Stomach (tissue), 8 donors: ENCODE measurements at regions not wholly inside any gene's neighbourhood (a gene's known extent, or its start where the extent isn't known, plus 50 kb on each side); places are given as distances from the start of the nearest gene placed in this dataset.

Experiments
- DNase-seq, 2 donors: peaks; one replicate each; pipeline versions ENCODE4 v3.0.0 to v3.0.0-alpha.2; 2013 to 2019
- H3K27ac ChIP-seq, 5 donors: fragments of 200-600 bp in 4 of 5; sonication (generic) in 4 of 5; one replicate each; pipeline ENCODE4 v1.5.1; 2013 to 2019; ENCODE audit warnings: mild to moderate bottlenecking in 1 of 5, moderate library complexity in 1 of 5
- H3K27me3 ChIP-seq, 3 donors: fragments of 200-600 bp; sonication (generic); one replicate each; pipeline ENCODE4 v1.5.1; 2017 to 2019; ENCODE audit warnings: mixed run types in 1 of 3
- H3K36me3 ChIP-seq, 4 donors: fragments of 200-600 bp; sonication (generic); 1 replicate in 3 of 4; 2 replicates in 1 of 4; pipeline ENCODE4 v1.5.1; 2016 to 2019
- H3K4me1 ChIP-seq, 4 donors: fragments of 200-600 bp; sonication (generic); one replicate each; pipeline ENCODE4 v1.5.1; 2016 to 2019
- H3K4me3 ChIP-seq, 4 donors: fragments of 200-600 bp; sonication (generic) in 3 of 4; one replicate each; pipeline ENCODE4 v1.5.1; 2016 to 2019; ENCODE audit warnings: mild to moderate bottlenecking in 1 of 4
- H3K9me3 ChIP-seq, 4 donors: fragments of 200-600 bp; sonication (generic); one replicate each; pipeline ENCODE4 v1.5.1; 2016 to 2019
- EP300 ChIP-seq: sonication (generic); formaldehyde crosslinking; IDR thresholded peaks from one replicate; pipeline ENCODE4 v1.6.1; 2017; ENCODE audit warnings: antibody characterized with exemption
- POLR2A ChIP-seq, 4 donors: fragments of 450-650 bp; IDR thresholded peaks; one replicate each; pipeline ENCODE4 v1.6.1; 2016; ENCODE audit warnings: antibody characterized with exemption in 4 of 4, control low read depth in 2 of 4, mild to moderate bottlenecking in 1 of 4, moderate library complexity in 1 of 4
- POLR2AphosphoS5 ChIP-seq, 3 donors: sonication (generic); formaldehyde crosslinking; IDR thresholded peaks; one replicate each; pipeline ENCODE4 v1.6.1; 2016; ENCODE audit warnings: antibody characterized with exemption in 3 of 3
- WGBS, 5 donors: extraction: QIAGEN DNeasy Blood & Tissue Kit in 3 of 5; methylation state at CpG; one replicate each; pipeline versions ENCODE4 v1.1.5 to v1.1.7; 2013 to 2018; 5-methylcytosine and 5-hydroxymethylcytosine counted together
- intact Hi-C: fragments of 100-400 bp; cut with DNase I; formaldehyde crosslinking; loops from one replicate; pipeline ENCODE4 v1.15.1; 2023; ENCODE audit warnings: low total_unique reads
- TF ChIP-seq, protein P1 (sequence below), 7 experiments: fragments of 450-650 bp in 4 of 7; fragments of 200-600 bp in 3 of 7; sonication (generic) in 3 of 7; IDR thresholded peaks; one replicate each; pipeline ENCODE4 v1.5.1; 2016 to 2019; ENCODE audit warnings: antibody characterized with exemption in 7 of 7, control low read depth in 2 of 7, mild to moderate bottlenecking in 1 of 7
- donor health status: healthy with polysubstance abuse.
- donor health status: Bipolar disorder and iron deficiency.
- donor health status: healthy.

DNA sequence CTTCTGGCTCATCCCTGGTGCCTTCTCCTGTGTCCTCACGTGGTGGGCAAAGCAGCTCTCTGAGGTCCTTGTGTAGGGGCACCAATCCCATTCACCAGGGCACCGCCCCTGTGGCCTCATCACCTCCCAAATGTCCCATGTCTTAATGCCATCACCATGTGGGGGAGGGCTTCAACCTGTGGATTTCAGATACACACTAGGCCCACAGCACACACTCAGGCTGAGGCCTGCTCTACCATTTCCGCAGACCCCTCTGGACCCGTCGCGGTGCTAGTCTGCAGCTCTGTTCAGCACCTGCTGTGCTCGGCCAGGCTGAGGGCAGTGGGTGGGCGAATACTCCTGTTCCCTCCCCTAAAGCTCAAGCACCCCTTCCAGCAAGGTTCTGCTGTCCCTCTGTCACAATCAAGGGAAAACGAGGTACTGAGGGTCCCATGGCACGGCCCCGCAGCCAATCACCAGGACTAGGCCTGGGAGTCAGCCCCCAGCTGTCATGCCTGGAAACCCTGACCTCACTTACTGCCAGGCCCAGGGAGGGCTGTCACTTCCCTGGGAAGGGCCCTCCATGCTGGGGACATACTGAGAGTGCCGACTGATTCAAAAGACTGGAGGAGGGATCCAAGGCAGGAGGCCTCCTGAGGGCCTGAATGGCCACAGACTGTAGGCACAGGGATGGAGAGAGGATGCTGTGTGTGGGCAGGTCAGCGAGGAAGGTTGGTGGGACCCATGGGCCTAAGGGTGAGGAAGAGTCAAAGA, 123.8 kb upstream of the RET start:
- TF ChIP-seq POLR2AphosphoS5 (IDR thresholded peaks at IDR 0.05) = no peak
- TF ChIP-seq, protein P1, sequence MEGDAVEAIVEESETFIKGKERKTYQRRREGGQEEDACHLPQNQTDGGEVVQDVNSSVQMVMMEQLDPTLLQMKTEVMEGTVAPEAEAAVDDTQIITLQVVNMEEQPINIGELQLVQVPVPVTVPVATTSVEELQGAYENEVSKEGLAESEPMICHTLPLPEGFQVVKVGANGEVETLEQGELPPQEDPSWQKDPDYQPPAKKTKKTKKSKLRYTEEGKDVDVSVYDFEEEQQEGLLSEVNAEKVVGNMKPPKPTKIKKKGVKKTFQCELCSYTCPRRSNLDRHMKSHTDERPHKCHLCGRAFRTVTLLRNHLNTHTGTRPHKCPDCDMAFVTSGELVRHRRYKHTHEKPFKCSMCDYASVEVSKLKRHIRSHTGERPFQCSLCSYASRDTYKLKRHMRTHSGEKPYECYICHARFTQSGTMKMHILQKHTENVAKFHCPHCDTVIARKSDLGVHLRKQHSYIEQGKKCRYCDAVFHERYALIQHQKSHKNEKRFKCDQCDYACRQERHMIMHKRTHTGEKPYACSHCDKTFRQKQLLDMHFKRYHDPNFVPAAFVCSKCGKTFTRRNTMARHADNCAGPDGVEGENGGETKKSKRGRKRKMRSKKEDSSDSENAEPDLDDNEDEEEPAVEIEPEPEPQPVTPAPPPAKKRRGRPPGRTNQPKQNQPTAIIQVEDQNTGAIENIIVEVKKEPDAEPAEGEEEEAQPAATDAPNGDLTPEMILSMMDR (IDR thresholded peaks at IDR 0.05) = no peak
- no peak for TF ChIP-seq POLR2A (IDR thresholded peaks at IDR 0.05)
- TF ChIP-seq EP300 = no peak
- H3K4me1 ChIP-seq = peaks cover 6 to 16% (median 16%) of the 10 kb centered on the region in 4 donors
- H3K27ac ChIP-seq = no peak overlapping the region
- no peaks in the 10 kb centered on the region for H3K9me3 ChIP-seq
- peaks cover 0 to 22% (median 7%) of the 10 kb centered on the region in 3 donors for H3K27me3 ChIP-seq
- DNase-seq = peak; percentile 0 to 17
- intact Hi-C loops = no loop called here
- WGBS, 5 donors = 88 to 94% (median 91%) methylated on average over 13 of the region's 13 CpGs
- no peak overlapping the region for H3K4me3 ChIP-seq
- no peaks in the 10 kb centered on the region for H3K36me3 ChIP-seq

DNA sequence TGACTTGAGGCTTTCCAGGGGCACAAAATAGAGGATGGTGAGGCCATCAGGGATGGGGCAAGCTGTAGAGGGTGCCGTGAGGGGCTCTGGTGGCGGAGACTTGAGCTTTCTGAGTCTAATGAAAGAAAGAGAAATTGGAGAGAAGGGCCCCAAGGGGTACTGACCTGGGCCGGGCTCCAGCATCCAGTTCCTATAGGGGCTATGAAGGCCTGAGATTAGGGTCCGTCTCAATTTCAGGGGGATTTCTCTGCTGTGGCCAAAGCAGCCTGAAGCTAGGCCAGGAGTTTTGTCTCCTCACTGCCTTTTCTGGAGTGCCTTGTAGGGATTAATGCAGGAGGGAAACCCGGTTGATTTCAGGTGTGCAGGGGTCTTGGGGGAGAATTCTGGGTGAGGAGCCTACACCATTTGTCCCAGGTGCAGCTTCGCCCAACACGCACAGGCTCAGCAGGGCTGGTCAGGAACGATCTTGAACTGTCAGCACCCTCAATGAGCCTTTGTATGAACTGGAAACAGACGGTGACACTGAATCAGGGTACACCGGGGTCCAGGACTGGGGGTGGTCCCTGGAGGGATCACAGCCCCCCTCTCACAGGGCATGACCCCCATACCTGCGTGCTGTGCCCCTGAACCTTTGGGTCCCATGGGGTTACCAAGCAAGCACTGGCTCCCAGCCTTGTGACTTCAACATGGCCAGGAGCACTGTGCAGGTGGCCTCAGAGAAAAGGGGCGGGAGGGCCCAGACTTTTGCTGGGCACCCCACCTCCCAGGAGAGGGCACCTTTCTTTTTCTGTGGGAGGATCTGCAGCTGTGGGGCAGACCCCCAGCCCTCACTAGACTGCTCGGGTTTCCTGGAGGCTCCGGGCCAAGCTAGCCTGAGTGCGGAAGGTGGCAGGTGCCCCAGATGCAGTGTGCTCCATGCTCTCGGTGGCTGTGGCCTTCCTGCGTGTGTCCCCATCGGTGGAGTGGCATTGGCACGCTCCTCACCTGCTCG, 122.9 kb upstream of the RET start:
- H3K36me3 ChIP-seq = no peaks in the 10 kb centered on the region
- H3K4me1 ChIP-seq = peaks cover 6 to 16% (median 16%) of the 10 kb centered on the region in 4 donors
- H3K4me3 ChIP-seq = no peak overlapping the region
- peak; percentile 1 to 10 for DNase-seq
- no peaks in the 10 kb centered on the region for H3K9me3 ChIP-seq
- TF ChIP-seq, protein P1 (IDR thresholded peaks at IDR 0.05) = no peak
- TF ChIP-seq POLR2A (IDR thresholded peaks at IDR 0.05) = no peak
- no peak for TF ChIP-seq POLR2AphosphoS5 (IDR thresholded peaks at IDR 0.05)
- no peak for TF ChIP-seq EP300
- peaks cover 0 to 22% (median 7%) of the 10 kb centered on the region in 3 donors for H3K27me3 ChIP-seq
- H3K27ac ChIP-seq = no peak overlapping the region
- WGBS, 5 donors = 86 to 94% (median 91%) methylated on average over 14 to 20 of the region's 20 CpGs
- intact Hi-C loops = no loop called here

DNA sequence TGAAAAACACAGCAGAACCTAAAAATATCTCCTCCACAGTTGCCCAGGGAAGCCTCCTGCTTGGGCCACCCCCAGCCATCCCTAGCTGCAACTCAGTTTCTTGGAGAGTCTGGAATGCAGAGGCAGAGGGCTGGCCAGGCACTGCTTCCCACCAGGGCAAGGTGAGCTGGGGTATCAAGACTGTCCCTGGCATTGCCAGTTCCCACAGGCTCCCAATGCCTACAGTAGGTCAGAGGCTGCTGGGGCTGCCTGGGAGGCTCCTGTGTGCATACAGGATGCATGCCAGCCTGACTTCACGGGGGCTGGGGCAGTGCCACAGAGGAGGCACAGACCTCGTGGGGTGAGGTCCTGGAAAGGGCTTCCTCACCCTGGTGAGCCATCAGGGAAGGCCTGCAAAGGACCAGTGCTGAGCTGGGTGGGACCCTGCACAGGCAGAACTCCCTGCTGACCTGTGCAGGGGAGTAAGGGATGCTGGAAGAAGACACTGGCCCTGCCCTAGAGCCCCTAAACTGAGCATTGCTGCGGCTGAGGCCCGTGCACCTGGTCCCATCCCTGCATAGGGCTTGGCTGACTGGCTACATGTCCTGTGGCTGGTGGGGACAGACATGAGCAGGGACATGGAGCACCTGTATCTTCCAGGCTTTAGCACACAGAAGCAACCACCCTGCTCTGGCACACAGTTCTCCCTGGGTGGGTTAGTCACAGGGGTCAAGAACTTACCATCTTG, 121.9 kb upstream of the RET start:
- Histone ChIP-seq H3K4me3 (no peak overlapping the region), H3K27me3 (peaks cover 0 to 22% (median 7%) of the 10 kb centered on the region in 3 donors), H3K4me1 (peaks cover 6 to 16% (median 16%) of the 10 kb centered on the region in 4 donors), H3K36me3 (no peaks in the 10 kb centered on the region), H3K27ac (no peak overlapping the region), H3K9me3 (no peaks in the 10 kb centered on the region)
- DNase-seq = peak; percentile 0 to 16
- 44 to 75% (median 69%) methylated on average over 4 of the region's 4 CpGs for WGBS, 5 donors
- intact Hi-C loops = no loop called here
- TF ChIP-seq POLR2AphosphoS5 (IDR thresholded peaks at IDR 0.05) = no peak
- TF ChIP-seq, protein P1 (IDR thresholded peaks at IDR 0.05) = no peak

DNA sequence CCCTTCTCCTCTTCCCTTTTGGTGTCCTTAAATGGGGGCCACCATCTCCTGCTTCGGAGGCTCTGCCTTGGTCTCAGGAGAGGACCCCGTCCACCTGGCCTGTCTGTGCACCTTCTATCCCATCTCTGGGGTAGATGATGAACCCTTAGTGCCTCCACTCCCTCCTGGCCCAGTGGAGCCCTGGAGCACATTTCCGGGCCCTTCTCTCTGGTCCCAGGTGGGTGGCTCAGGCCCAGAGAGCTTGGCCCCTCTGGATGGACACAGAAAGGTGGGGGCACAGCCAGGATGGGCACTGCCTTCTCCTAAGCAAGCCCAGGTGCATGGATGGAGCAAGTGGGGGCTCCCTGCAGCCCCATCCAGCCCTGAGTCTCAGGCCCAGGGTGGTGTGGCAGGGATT, 121.4 kb upstream of the RET start:
- peaks cover 0 to 22% (median 7%) of the 10 kb centered on the region in 3 donors for H3K27me3 ChIP-seq
- TF ChIP-seq, protein P1 (IDR thresholded peaks at IDR 0.05) = no peak
- TF ChIP-seq POLR2A (IDR thresholded peaks at IDR 0.05) (no peak), EP300 (no peak), POLR2AphosphoS5 (IDR thresholded peaks at IDR 0.05) (no peak)
- peak in 1 of 2 donors; percentile 14 for DNase-seq
- no peak overlapping the region for H3K4me3 ChIP-seq
- intact Hi-C loops = no loop called here
- H3K9me3 ChIP-seq = no peaks in the 10 kb centered on the region
- H3K27ac ChIP-seq = no peak overlapping the region
- H3K36me3 ChIP-seq = no peaks in the 10 kb centered on the region
- WGBS, 5 donors = 88 to 100% (median 92%) methylated on average over 2 to 3 of the region's 3 CpGs
- H3K4me1 ChIP-seq = peaks cover 6 to 16% (median 16%) of the 10 kb centered on the region in 4 donors
